Mesenchymal stem cell (in vitro differentiated cells and primary cell): ENCODE measurements at regions not wholly inside any gene's neighbourhood (a gene's known extent, or its start where the extent isn't known, plus 50 kb on each side); places are given as distances from the start of the nearest gene placed in this dataset.

ENCODE experiments used
- DNase-seq: peaks from one replicate; pipeline ENCODE4 v3.0.0-alpha.2; 2013
- H2AFZ ChIP-seq: one replicate; pipeline ENCODE4 v1.6.1; 2013; ENCODE audit warnings: low read depth, mild to moderate bottlenecking, control low read depth, inconsistent platforms, low read length, moderate library complexity
- H2AK5ac ChIP-seq: 2 replicates; pipeline ENCODE4 v1.6.1; 2013; ENCODE audit warnings: low read length, moderate library complexity, mild to moderate bottlenecking, inconsistent platforms; ENCODE audit not compliant: severe bottlenecking
- H2BK120ac ChIP-seq: one replicate; pipeline ENCODE4 v1.6.1; 2013; ENCODE audit warnings: low read depth, mild to moderate bottlenecking, inconsistent platforms, low read length, moderate library complexity
- H2BK12ac ChIP-seq, 2 experiments: one replicate each; pipeline ENCODE4 v1.6.1; 2013; ENCODE audit warnings: inconsistent platforms in 2 of 2, low read length in 2 of 2, mild to moderate bottlenecking in 2 of 2, moderate library complexity in 2 of 2, control low read depth in 1 of 2
- H2BK15ac ChIP-seq: one replicate; pipeline ENCODE4 v1.6.1; 2013; ENCODE audit warnings: mild to moderate bottlenecking, low read depth, inconsistent platforms; ENCODE audit not compliant: poor library complexity, severe bottlenecking
- H2BK5ac ChIP-seq: 2 replicates; pipeline ENCODE4 v1.6.1; 2013; ENCODE audit warnings: low read depth, mild to moderate bottlenecking, low read length, control low read depth, inconsistent platforms; ENCODE audit not compliant: poor library complexity, severe bottlenecking
- H3K14ac ChIP-seq, 2 experiments: one replicate each; pipeline ENCODE4 v1.6.1; 2013; ENCODE audit warnings: inconsistent platforms in 2 of 2, low read length in 2 of 2, control low read depth in 1 of 2, mild to moderate bottlenecking in 1 of 2, moderate library complexity in 1 of 2
- H3K18ac ChIP-seq, 2 experiments: one replicate each; pipeline ENCODE4 v1.6.1; 2013; ENCODE audit warnings: inconsistent platforms in 2 of 2, low read length in 2 of 2, control low read depth in 1 of 2, low read depth in 1 of 2, mild to moderate bottlenecking in 1 of 2
- H3K23ac ChIP-seq, 2 experiments: one replicate each; pipeline ENCODE4 v1.6.1; 2013; ENCODE audit warnings: inconsistent platforms in 2 of 2, low read length in 2 of 2, mild to moderate bottlenecking in 2 of 2, moderate library complexity in 2 of 2, control low read depth in 1 of 2
- H3K27ac ChIP-seq: 2 replicates; pipeline ENCODE4 v1.5.1; 2013; ENCODE audit warnings: mild to moderate bottlenecking, moderate library complexity, low read length, control low read depth, inconsistent platforms; ENCODE audit not compliant: poor library complexity, severe bottlenecking
- H3K27me3 ChIP-seq, 2 experiments: 2 replicates each; pipeline versions ENCODE4 v1.6.1 to v1.7.0; 2013; ENCODE audit warnings: low read length in 2 of 2, mild to moderate bottlenecking in 2 of 2, moderate library complexity in 2 of 2, control low read depth in 1 of 2, inconsistent platforms in 1 of 2; ENCODE audit not compliant: control insufficient read depth in 1 of 2, insufficient read depth in 1 of 2
- H3K36me3 ChIP-seq, 2 experiments: 2 replicates each; pipeline versions ENCODE4 v1.6.1 to v1.7.0; 2013; ENCODE audit warnings: low read length in 2 of 2, control low read depth in 1 of 2, inconsistent platforms in 1 of 2, low read depth in 1 of 2, mild to moderate bottlenecking in 1 of 2; ENCODE audit not compliant: insufficient read depth in 2 of 2, control insufficient read depth in 1 of 2
- H3K4ac ChIP-seq, 2 experiments: one replicate each; pipeline ENCODE4 v1.6.1; 2013; ENCODE audit warnings: inconsistent platforms in 2 of 2, low read length in 2 of 2, mild to moderate bottlenecking in 2 of 2, moderate library complexity in 2 of 2, control low read depth in 1 of 2, low read depth in 1 of 2
- H3K4me1 ChIP-seq: 2 replicates; pipeline ENCODE4 v1.6.1; 2013; ENCODE audit warnings: low read depth, low read length, control low read depth; ENCODE audit not compliant: control insufficient read depth, insufficient read depth
- H3K4me2 ChIP-seq: 2 replicates; pipeline ENCODE4 v1.6.1; 2013; ENCODE audit warnings: low read length, mild to moderate bottlenecking, inconsistent platforms; ENCODE audit not compliant: poor library complexity, severe bottlenecking
- H3K4me3 ChIP-seq, 2 experiments: 2 replicates each; pipeline versions ENCODE4 v1.5.1 to v1.7.0; 2013; ENCODE audit warnings: low read length in 2 of 2, mild to moderate bottlenecking in 2 of 2, control low read depth in 1 of 2, low read depth in 1 of 2; ENCODE audit not compliant: insufficient read depth in 1 of 2
- H3K79me1 ChIP-seq: replicated peaks from 2 replicates; pipeline ENCODE4 v1.6.1; 2013; ENCODE audit warnings: mild to moderate bottlenecking, control low read depth, low read length, inconsistent platforms; ENCODE audit not compliant: poor library complexity, severe bottlenecking
- H3K9ac ChIP-seq: 2 replicates; pipeline ENCODE4 v1.7.0; 2013; ENCODE audit warnings: mild to moderate bottlenecking, low read length, moderate library complexity
- H3K9me3 ChIP-seq: 2 replicates; pipeline ENCODE4 v1.7.0; 2013; ENCODE audit warnings: mild to moderate bottlenecking, low read length; ENCODE audit not compliant: control insufficient read depth
- H4K8ac ChIP-seq: one replicate; pipeline ENCODE4 v1.6.1; 2013; ENCODE audit warnings: inconsistent platforms, mild to moderate bottlenecking, low read length, moderate library complexity
- H4K91ac ChIP-seq: one replicate; pipeline ENCODE4 v1.6.1; 2013; ENCODE audit warnings: mild to moderate bottlenecking, low read length, inconsistent platforms
- WGBS: methylation state at CpG from one replicate; pipeline ENCODE4 v1.1.7; 2013; ENCODE audit warnings: mixed read lengths; 5-methylcytosine and 5-hydroxymethylcytosine counted together

DNA sequence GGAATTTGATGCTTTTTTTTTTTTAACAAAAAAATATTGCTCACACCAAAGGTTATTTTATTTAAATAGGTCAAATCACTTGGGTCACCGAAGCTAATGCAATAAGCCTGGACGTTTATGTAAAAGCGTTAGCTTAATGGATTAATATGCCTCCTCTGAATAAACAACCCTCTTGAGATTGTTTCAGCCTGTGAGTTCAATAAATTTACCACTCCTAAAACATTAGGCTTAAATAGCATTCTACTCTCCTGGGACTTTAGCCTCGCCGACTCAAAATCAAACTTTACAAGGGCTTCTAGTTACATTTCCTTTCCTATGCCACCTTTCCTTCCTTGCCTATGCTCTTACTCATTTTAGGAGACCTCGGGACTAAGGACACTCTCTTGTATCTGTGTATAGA is 79.3 kb downstream of the DNAJB9 start:
- no peak overlapping the region for H3K9ac ChIP-seq
- H3K36me3 ChIP-seq, result no peaks in the 10 kb centered on the region
- WGBS, result 41% methylated on average over 6 of the region's 6 CpGs

DNA sequence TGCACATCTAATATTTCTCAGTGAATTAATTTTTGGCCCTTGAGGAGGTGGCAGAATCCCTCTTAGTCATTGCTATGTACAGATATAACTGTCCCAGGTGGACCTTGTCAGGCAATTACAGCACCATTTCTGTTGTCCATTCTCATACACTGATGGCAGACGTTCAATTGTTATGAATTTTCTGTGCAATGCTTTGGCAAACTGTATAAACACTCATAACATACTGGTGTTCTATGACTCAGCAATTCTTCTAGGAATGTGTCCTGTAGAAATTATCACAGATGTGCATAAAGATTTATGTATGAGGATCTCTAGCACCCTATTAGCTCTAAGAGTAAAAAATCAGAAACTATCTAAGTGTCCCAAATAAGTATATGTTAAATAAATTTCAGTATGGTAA is 80.8 kb downstream of the DNAJB9 start:
- Histone ChIP-seq H2AFZ (no peak overlapping the region), H3K9ac (no peak overlapping the region), H2BK120ac (no peak overlapping the region), H2BK15ac (no peak overlapping the region), H3K18ac (no peak overlapping the region), H3K14ac (no peak overlapping the region), H3K4ac (no peak overlapping the region), H3K4me3 (no peak overlapping the region), H4K8ac (no peak overlapping the region), H3K27me3 (no peaks in the 10 kb centered on the region), H3K36me3 (no peaks in the 10 kb centered on the region), H2AK5ac (no peak overlapping the region), H3K4me1 (no peaks in the 10 kb centered on the region), H2BK5ac (no peak overlapping the region), H2BK12ac (no peak overlapping the region), H3K23ac (no peak overlapping the region), H4K91ac (no peak overlapping the region), H3K4me2 (no peak overlapping the region), H3K9me3 (no peaks in the 10 kb centered on the region), H3K79me1 (no peaks in the 10 kb centered on the region), H3K27ac (no peak overlapping the region)
- no CpG with 5 or more reads among the region's 1 CpG for WGBS
- DNase-seq, result no peak

More for the DNA sequence above, 79.3 kb downstream of the DNAJB9 start:
- H3K4me3 ChIP-seq, result no peak overlapping the region
- no peaks in the 10 kb centered on the region for H3K9me3 ChIP-seq
- H3K14ac ChIP-seq, result peak overlapping the region in 1 of 2 experiments; percentile 15
- no peak overlapping the region for H3K18ac ChIP-seq
- H2BK120ac ChIP-seq, result no peak overlapping the region
- H4K91ac ChIP-seq, result no peak overlapping the region
- no peak overlapping the region for H2BK5ac ChIP-seq
- no peak overlapping the region for H4K8ac ChIP-seq
- no peaks in the 10 kb centered on the region for H3K27me3 ChIP-seq
- H3K27ac ChIP-seq, result no peak overlapping the region
- no peak overlapping the region for H2BK15ac ChIP-seq
- no peaks in the 10 kb centered on the region for H3K4me1 ChIP-seq
- no peak overlapping the region for H3K4ac ChIP-seq
- no peaks in the 10 kb centered on the region for H3K79me1 ChIP-seq
- no peak overlapping the region for H2BK12ac ChIP-seq
- H2AFZ ChIP-seq, result no peak overlapping the region
- H3K4me2 ChIP-seq, result no peak overlapping the region
- H2AK5ac ChIP-seq, result no peak overlapping the region
- DNase-seq, result no peak
- H3K23ac ChIP-seq, result no peak overlapping the region

DNA sequence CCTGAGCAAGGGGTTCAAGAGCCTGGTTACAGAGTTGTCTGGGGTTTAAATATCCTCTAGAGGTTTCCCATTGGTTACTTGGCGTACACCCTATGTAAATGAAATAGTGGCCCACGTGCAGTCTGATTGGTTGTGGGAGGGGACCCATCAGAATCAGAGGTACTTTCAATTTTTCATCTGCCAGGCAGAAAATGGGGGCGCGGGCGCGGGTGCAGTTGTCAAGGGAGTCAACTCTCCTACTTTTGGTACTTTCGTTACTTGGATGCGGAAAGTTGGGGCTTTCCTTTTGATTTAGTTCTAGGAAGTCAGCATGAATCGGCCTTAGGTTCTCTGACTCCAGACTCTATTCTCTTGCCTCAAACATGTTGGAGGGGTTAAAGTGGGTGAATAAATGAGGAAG is 83.2 kb downstream of the DNAJB9 start:
- Histone ChIP-seq H3K23ac (no peak overlapping the region), H2BK5ac (no peak overlapping the region), H2AFZ (no peak overlapping the region), H3K9ac (no peak overlapping the region), H3K27me3 (no peaks in the 10 kb centered on the region), H2BK12ac (no peak overlapping the region), H3K4me2 (no peak overlapping the region), H3K4me1 (no peaks in the 10 kb centered on the region), H3K4ac (no peak overlapping the region), H3K79me1 (no peaks in the 10 kb centered on the region), H3K14ac (no peak overlapping the region), H3K18ac (no peak overlapping the region), H3K9me3 (no peaks in the 10 kb centered on the region), H2BK15ac (no peak overlapping the region), H3K27ac (no peak overlapping the region), H4K8ac (no peak overlapping the region), H2BK120ac (no peak overlapping the region), H2AK5ac (no peak overlapping the region), H3K36me3 (no peaks in the 10 kb centered on the region), H4K91ac (no peak overlapping the region), H3K4me3 (no peak overlapping the region)
- 91% methylated on average over 9 of the region's 9 CpGs for WGBS
- no peak for DNase-seq

DNA sequence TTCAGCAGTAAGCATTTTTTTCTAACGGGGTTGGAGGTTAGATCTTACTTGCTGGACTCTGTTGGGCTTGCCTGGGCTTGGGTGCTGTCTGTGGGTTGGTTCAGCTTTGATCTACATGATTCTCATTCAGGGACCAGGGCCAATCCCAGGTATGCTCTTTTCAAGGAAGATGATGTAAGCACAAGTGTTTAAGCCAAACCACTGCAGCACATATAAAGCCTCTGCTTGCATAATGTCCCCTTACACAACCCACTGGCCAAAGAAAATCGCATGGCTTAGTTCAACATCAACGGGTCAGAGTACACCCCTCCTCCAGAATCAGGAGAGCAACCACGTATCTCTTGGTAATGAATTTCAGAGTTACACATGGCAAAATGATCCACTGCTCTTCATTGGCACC is 83.9 kb downstream of the DNAJB9 start:
- Histone ChIP-seq H3K9me3 (no peaks in the 10 kb centered on the region), H2BK15ac (no peak overlapping the region), H2BK5ac (no peak overlapping the region), H2BK12ac (no peak overlapping the region), H3K4me1 (no peaks in the 10 kb centered on the region), H3K14ac (no peak overlapping the region), H3K4me3 (no peak overlapping the region), H3K27ac (no peak overlapping the region), H3K79me1 (no peaks in the 10 kb centered on the region), H3K4ac (no peak overlapping the region), H3K9ac (no peak overlapping the region), H3K27me3 (peaks cover 0 to 3% of the 10 kb centered on the region in 2 experiments), H3K18ac (no peak overlapping the region), H2AFZ (no peak overlapping the region), H3K36me3 (no peaks in the 10 kb centered on the region), H2AK5ac (no peak overlapping the region), H4K8ac (no peak overlapping the region), H2BK120ac (no peak overlapping the region), H3K23ac (no peak overlapping the region), H4K91ac (no peak overlapping the region), H3K4me2 (no peak overlapping the region)
- DNase-seq, result no peak
- 84% methylated on average over 4 of the region's 4 CpGs for WGBS
